ENCODE measurements at regions not wholly inside any gene's neighbourhood (a gene's known extent, or its start where the extent isn't known, plus 50 kb on each side); places are given as distances from the start of the nearest gene placed in this dataset.

DNA sequence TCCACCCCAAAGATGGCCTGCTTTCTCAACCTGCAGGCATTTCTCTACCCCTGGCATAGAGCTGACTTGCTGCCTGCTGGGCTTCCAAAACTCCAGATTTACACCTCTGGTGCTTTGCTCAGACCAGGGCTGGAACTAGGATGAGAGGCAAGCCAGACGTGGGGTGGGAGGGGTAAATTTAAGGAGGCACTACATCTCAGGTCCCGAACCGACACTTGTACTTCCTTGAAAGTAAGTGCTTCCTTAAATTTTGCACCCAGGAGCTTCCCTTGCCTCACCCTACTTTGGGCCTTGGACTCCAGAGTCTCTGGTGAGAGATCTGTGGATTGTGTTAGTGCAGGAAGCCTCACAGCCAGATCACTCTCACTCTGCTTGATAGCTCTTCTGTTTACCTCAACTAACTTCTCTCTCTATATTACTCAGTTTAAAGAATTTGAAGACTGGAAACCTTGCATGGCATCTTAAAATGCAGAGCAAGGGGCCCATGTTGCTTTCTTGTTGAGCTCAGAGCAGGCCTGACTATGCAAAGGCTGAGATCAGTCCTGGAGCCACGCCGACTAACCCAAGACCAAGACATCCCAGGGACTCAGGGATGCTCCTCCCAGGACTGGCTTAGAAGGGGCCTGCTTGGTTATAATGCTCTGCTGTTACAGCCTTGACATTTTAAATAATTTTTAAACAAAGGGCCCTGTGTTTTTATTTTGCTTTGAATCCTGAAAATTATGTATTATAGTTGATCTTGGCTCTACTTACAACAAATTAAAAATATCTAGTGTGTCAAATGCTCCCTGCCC, 145.0 kb upstream of the LEF1 start:
- no peak for TF ChIP-seq EZH2 (IDR thresholded peaks at IDR 0.05; ENCODE audit: insufficient read depth, poor library complexity, severe bottlenecking)
- no peak for TF ChIP-seq EZH2phosphoT487 (IDR thresholded peaks at IDR 0.05; ENCODE audit: insufficient read depth, low read depth)
